GM13977 (cell line): ENCODE measurements at regions not wholly inside any gene's neighbourhood (a gene's known extent, or its start where the extent isn't known, plus 50 kb on each side); places are given as distances from the start of the nearest gene placed in this dataset.

Experiments
- DNase-seq: peaks from one replicate; pipeline ENCODE4 v3.0.0; 2012; ENCODE audit warnings: low spot score
- in situ Hi-C: fragments of 300-500 bp; cut with MboI; formaldehyde crosslinking; loops from one replicate; pipeline ENCODE4 v1.12.0; 2022; ENCODE audit warnings: low sequenced_read_pairs, low pct_unique_long_range_greater_than_20kb, mixed read lengths, inconsistent platforms; ENCODE audit not compliant: unreplicated experiment
- TF ChIP-seq, protein P1 (sequence below): IDR thresholded peaks from 2 replicates; pipeline ENCODE4 v1.5.1; 2012; ENCODE audit warnings: mild to moderate bottlenecking, control low read depth; ENCODE audit not compliant: insufficient read depth; ENCODE audit errors: extremely low read depth, missing control alignments

DNA sequence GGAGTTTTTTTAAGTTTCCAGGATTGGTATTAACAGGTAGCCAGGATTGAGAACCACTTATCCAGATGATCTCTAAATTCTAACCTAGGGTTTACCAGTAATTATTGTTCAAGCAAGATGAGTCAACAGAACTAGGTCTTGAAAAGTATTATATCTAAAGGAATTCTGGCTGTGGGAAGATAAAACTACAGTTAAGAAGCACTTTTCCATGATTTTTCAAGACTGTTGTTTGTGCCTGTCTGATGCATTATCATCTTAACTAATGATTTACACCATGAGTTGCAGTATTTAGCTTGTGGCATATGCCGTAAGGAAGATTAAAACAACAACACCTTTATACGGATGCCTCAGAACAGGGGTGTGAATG is 142.2 kb upstream of the CCDC68 start:
- in situ Hi-C loops: no loop called here
- DNase-seq: no peak
- TF ChIP-seq, protein P1, sequence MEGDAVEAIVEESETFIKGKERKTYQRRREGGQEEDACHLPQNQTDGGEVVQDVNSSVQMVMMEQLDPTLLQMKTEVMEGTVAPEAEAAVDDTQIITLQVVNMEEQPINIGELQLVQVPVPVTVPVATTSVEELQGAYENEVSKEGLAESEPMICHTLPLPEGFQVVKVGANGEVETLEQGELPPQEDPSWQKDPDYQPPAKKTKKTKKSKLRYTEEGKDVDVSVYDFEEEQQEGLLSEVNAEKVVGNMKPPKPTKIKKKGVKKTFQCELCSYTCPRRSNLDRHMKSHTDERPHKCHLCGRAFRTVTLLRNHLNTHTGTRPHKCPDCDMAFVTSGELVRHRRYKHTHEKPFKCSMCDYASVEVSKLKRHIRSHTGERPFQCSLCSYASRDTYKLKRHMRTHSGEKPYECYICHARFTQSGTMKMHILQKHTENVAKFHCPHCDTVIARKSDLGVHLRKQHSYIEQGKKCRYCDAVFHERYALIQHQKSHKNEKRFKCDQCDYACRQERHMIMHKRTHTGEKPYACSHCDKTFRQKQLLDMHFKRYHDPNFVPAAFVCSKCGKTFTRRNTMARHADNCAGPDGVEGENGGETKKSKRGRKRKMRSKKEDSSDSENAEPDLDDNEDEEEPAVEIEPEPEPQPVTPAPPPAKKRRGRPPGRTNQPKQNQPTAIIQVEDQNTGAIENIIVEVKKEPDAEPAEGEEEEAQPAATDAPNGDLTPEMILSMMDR: no peak

DNA sequence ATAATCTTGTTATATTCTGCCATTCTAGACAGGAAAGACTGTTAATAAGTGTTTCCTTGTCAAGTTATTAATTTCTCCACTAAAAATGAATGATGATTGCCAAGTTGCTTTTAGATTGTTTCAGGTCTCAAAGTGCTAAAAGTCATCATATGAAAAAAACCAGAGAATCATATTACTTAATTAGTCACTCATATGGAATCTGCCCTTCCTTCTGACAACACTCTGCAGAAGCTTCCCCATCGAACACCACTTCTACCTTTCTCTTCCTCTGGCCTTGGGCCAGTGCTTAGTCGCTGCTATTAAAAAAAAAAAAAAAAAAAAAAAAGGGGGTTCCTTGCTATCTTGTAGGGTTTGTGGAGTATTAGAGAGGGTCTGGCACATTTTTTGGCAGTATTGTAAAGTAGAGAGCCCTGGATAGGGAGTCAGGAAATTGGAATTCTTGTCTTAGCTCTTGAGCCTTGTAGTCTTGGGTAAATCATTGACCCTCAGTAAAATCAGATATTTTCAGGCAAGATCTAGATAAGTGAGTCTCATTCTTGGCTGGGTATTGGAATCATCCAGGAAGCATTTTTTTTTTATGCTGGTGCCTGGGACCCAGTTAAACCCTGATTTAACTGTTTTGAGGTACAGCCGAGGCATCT is 141.7 kb upstream of the CCDC68 start:
- in situ Hi-C loops: no loop called here
- no peak for DNase-seq
- TF ChIP-seq, protein P1: no peak

DNA sequence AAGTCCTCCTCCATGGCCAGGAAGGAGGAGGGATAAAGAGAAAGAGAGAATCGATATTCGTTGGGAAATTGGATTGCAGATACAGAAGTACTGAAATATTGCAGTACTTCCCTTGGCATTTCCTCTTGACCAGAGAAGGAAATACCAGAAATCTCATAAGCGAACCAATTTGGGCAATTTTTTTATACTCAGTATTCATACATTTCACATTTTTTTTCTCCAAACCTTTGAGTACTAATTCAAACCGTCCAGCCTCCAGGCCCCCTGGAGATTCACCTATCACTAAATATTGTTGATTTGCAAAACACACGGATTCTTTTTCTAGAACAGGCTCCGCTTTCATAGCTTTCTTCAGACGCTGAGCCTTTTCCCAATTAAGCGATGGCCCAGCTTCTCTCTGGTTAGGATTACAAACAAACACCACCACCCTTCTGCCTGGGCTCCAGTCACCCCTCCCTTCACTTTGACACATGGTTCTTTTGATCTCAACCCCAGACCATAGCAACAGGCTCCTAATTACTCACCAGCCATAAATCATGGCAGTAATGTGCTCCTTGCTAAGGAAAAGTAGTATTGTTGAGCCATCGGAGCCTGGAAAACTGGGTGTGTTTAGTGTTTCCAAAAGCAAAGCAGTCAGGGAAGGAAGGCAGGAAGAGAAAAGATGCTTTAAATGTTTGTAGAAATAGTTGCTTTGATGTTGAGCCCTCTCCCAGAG is 138.4 kb upstream of the CCDC68 start:
- TF ChIP-seq, protein P1: no peak
- in situ Hi-C loops: no loop called here
- no peak for DNase-seq

- TF ChIP-seq, protein P1: peak; percentile 49
- in situ Hi-C loops: no loop called here
- peak; percentile 19 for DNase-seq
Measured at GRCh38 chr18:55096263-55096951, 137.1 kb upstream of the CCDC68 start.

- TF ChIP-seq, protein P1: no peak
- in situ Hi-C loops: no loop called here
- no peak for DNase-seq
Measured at GRCh38 chr18:55095584-55095983, 136.3 kb upstream of the CCDC68 start.

GRCh38 chr18:55093808-55094207 is 134.5 kb upstream of the CCDC68 start:
- in situ Hi-C loops: no loop called here
- TF ChIP-seq, protein P1: no peak
- DNase-seq: no peak
